K562 (cell line): ENCODE measurements at regions not wholly inside any gene's neighbourhood (a gene's known extent, or its start where the extent isn't known, plus 50 kb on each side); places are given as distances from the start of the nearest gene placed in this dataset.

Experiments used
- ARID2 ChIP-seq: fragments of 450-650 bp; IDR thresholded peaks from 2 replicates; pipeline ENCODE4 v1.6.1; 2017; ENCODE audit warnings: antibody characterized with exemption, mild to moderate bottlenecking
- CXXC5 ChIP-seq: fragments of 250-450 bp; sonication (Bioruptor Pico); IDR thresholded peaks from 2 replicates; pipeline ENCODE4 v1.8.0; 2022; ENCODE audit warnings: inconsistent platforms, mild to moderate bottlenecking, moderate library complexity
- FOXJ3 ChIP-seq: sonication (generic); formaldehyde crosslinking; IDR thresholded peaks from 2 replicates; pipeline ENCODE4 v1.4.0; 2020; ENCODE audit warnings: mild to moderate bottlenecking, missing genetic modification reagents
- HMG20B ChIP-seq: fragments of 250-450 bp; sonication (Bioruptor Pico); IDR thresholded peaks from 2 replicates; pipeline ENCODE4 v1.5.0; 2021; ENCODE audit warnings: mild to moderate bottlenecking
- MAFF ChIP-seq: IDR thresholded peaks from 2 replicates; pipeline ENCODE4 v1.6.1; 2012; ENCODE audit warnings: low read length, improper control_type of control experiment
- MIER1 ChIP-seq: fragments of 450-650 bp; IDR thresholded peaks from 2 replicates; pipeline ENCODE4 v1.6.1; 2016; ENCODE audit warnings: antibody characterized with exemption, mild to moderate bottlenecking, low read depth
- TEAD2 ChIP-seq: fragments of 450-650 bp; IDR thresholded peaks from 2 replicates; pipeline ENCODE4 v1.6.1; 2016; ENCODE audit warnings: missing genetic modification characterization, control low read depth, missing compliant biosample characterization
- WHSC1 ChIP-seq: IDR thresholded peaks from one replicate; pipeline ENCODE4 v1.6.1; 2012; ENCODE audit warnings: low read length, control low read depth, inconsistent platforms
- XRCC4 ChIP-seq: IDR thresholded peaks from one replicate; pipeline ENCODE4 v1.6.1; 2011; ENCODE audit not compliant: insufficient read depth, insufficient read length; ENCODE audit errors: extremely low read depth
- ZNF3 ChIP-seq: fragments of 250-450 bp; sonication (Bioruptor Pico); IDR thresholded peaks from 2 replicates; pipeline ENCODE4 v1.5.0; 2021; ENCODE audit warnings: mild to moderate bottlenecking, moderate library complexity
- ZNF507 ChIP-seq: conservative IDR thresholded peaks from 2 replicates; pipeline ENCODE4 v1.6.1; 2017; ENCODE audit warnings: missing genetic modification characterization, missing compliant biosample characterization
- ZNF511 ChIP-seq: sonication (generic); formaldehyde crosslinking; IDR thresholded peaks from 2 replicates; pipeline ENCODE4 v1.8.0; 2022; ENCODE audit warnings: mild to moderate bottlenecking, missing genetic modification reagents
- ZNF561 ChIP-seq: fragments of 450-650 bp; formaldehyde crosslinking; conservative IDR thresholded peaks from 2 replicates; pipeline ENCODE4 v1.4.0; 2020; ENCODE audit warnings: mild to moderate bottlenecking, moderate library complexity
- ZNF766 ChIP-seq: fragments of 200-800 bp; sonication (Bioruptor generic); conservative IDR thresholded peaks from 2 replicates; pipeline ENCODE4 v1.6.1; 2016; ENCODE audit warnings: missing genetic modification characterization, missing compliant biosample characterization
- TF ChIP-seq, protein P1 (sequence below): fragments of 450-650 bp; IDR thresholded peaks from 2 replicates; pipeline ENCODE4 v1.6.1; 2016; ENCODE audit warnings: mild to moderate bottlenecking, moderate library complexity
- TF ChIP-seq, protein P2 (sequence below): fragments of 450-650 bp; formaldehyde crosslinking; IDR thresholded peaks from 2 replicates; pipeline ENCODE4 v1.4.0; 2022; ENCODE audit warnings: missing genetic modification characterization

DNA sequence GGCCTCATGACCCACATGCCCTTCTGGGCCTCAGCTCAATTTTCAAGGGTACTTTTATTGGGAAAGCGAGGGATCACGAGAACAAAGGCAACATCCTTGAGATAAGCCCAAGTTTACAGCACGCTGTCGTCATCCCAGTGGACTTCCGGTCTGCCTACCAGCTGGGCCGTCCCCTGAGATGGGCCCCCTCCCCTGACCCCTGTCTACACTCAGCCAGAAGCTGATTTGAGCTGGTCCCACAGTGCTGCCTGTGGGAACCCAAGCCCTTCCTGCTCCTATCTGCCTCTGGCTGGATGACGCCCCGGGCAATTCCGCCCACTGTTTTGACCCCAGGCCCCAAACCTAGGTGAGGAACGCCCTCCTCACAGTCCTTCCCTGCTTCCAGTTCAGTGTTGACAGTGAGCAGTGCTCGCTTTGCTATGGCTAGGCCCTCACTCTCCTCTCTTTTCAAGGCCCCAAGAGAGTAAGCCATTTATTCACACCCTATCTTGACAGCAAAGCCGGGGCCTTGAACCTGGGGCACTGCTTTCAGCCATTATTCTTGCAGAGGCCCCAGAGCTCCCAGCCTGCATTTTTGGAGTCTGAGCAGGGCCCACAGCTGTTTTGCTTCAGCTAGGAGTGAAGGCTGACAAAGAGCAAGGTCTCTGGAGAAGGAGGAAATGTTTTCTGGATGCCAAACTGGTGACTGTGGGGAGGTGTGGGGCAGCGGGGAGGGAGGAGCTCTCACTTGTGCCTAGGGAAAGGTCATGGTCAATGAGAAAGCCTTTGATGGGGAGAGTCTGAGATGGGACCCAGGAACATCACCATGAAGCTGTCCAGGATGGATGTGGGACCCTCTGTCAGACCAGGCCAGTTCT is 164.6 kb upstream of the BCOR start (continued):
- TF ChIP-seq ZNF511 (no peak), CXXC5 (CRISPR knock-in tag) (peak; percentile 51), FOXJ3 (CRISPR knock-in tag) (no peak), TEAD2 (no peak), ARID2 (no peak), ZNF561 (CRISPR knock-in tag) (no peak), ZNF766 (CRISPR knock-in tag) (0 out of 2 replicates have a peak, but pooled peaks have one; percentile 22), HMG20B (CRISPR knock-in tag) (no peak), MAFF (no peak), XRCC4 (no peak), MIER1 (no peak), WHSC1 (no peak), ZNF507 (tag) (no peak), ZNF3 (CRISPR knock-in tag) (no peak)
- TF ChIP-seq, protein P1, sequence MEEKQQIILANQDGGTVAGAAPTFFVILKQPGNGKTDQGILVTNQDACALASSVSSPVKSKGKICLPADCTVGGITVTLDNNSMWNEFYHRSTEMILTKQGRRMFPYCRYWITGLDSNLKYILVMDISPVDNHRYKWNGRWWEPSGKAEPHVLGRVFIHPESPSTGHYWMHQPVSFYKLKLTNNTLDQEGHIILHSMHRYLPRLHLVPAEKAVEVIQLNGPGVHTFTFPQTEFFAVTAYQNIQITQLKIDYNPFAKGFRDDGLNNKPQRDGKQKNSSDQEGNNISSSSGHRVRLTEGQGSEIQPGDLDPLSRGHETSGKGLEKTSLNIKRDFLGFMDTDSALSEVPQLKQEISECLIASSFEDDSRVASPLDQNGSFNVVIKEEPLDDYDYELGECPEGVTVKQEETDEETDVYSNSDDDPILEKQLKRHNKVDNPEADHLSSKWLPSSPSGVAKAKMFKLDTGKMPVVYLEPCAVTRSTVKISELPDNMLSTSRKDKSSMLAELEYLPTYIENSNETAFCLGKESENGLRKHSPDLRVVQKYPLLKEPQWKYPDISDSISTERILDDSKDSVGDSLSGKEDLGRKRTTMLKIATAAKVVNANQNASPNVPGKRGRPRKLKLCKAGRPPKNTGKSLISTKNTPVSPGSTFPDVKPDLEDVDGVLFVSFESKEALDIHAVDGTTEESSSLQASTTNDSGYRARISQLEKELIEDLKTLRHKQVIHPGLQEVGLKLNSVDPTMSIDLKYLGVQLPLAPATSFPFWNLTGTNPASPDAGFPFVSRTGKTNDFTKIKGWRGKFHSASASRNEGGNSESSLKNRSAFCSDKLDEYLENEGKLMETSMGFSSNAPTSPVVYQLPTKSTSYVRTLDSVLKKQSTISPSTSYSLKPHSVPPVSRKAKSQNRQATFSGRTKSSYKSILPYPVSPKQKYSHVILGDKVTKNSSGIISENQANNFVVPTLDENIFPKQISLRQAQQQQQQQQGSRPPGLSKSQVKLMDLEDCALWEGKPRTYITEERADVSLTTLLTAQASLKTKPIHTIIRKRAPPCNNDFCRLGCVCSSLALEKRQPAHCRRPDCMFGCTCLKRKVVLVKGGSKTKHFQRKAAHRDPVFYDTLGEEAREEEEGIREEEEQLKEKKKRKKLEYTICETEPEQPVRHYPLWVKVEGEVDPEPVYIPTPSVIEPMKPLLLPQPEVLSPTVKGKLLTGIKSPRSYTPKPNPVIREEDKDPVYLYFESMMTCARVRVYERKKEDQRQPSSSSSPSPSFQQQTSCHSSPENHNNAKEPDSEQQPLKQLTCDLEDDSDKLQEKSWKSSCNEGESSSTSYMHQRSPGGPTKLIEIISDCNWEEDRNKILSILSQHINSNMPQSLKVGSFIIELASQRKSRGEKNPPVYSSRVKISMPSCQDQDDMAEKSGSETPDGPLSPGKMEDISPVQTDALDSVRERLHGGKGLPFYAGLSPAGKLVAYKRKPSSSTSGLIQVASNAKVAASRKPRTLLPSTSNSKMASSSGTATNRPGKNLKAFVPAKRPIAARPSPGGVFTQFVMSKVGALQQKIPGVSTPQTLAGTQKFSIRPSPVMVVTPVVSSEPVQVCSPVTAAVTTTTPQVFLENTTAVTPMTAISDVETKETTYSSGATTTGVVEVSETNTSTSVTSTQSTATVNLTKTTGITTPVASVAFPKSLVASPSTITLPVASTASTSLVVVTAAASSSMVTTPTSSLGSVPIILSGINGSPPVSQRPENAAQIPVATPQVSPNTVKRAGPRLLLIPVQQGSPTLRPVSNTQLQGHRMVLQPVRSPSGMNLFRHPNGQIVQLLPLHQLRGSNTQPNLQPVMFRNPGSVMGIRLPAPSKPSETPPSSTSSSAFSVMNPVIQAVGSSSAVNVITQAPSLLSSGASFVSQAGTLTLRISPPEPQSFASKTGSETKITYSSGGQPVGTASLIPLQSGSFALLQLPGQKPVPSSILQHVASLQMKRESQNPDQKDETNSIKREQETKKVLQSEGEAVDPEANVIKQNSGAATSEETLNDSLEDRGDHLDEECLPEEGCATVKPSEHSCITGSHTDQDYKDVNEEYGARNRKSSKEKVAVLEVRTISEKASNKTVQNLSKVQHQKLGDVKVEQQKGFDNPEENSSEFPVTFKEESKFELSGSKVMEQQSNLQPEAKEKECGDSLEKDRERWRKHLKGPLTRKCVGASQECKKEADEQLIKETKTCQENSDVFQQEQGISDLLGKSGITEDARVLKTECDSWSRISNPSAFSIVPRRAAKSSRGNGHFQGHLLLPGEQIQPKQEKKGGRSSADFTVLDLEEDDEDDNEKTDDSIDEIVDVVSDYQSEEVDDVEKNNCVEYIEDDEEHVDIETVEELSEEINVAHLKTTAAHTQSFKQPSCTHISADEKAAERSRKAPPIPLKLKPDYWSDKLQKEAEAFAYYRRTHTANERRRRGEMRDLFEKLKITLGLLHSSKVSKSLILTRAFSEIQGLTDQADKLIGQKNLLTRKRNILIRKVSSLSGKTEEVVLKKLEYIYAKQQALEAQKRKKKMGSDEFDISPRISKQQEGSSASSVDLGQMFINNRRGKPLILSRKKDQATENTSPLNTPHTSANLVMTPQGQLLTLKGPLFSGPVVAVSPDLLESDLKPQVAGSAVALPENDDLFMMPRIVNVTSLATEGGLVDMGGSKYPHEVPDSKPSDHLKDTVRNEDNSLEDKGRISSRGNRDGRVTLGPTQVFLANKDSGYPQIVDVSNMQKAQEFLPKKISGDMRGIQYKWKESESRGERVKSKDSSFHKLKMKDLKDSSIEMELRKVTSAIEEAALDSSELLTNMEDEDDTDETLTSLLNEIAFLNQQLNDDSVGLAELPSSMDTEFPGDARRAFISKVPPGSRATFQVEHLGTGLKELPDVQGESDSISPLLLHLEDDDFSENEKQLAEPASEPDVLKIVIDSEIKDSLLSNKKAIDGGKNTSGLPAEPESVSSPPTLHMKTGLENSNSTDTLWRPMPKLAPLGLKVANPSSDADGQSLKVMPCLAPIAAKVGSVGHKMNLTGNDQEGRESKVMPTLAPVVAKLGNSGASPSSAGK = peak; percentile 52
- TF ChIP-seq, protein P2, sequence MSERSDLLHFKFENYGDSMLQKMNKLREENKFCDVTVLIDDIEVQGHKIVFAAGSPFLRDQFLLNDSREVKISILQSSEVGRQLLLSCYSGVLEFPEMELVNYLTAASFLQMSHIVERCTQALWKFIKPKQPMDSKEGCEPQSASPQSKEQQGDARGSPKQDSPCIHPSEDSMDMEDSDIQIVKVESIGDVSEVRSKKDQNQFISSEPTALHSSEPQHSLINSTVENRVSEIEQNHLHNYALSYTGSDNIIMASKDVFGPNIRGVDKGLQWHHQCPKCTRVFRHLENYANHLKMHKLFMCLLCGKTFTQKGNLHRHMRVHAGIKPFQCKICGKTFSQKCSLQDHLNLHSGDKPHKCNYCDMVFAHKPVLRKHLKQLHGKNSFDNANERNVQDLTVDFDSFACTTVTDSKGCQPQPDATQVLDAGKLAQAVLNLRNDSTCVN (CRISPR knock-in tag) = no peak
